ENCODE measurements at regions not wholly inside any gene's neighbourhood (a gene's known extent, or its start where the extent isn't known, plus 50 kb on each side); places are given as distances from the start of the nearest gene placed in this dataset.
"Not testable (repeated sequence)": the region's sequence is repeated elsewhere in the genome, so short reads cannot be mapped to it uniquely, and the experiment has no call there.

GRCh38 chr9:81814794-81815464 is 113.3 kb upstream of the SPATA31D4 start:
- DNase-seq, result peak; percentile 91

GRCh38 chr9:81815781-81816180 is 112.4 kb upstream of the SPATA31D4 start:
- no peak for DNase-seq

- DNase-seq, result no peak
These were observed 109.1 kb upstream of the SPATA31D4 start for GRCh38 chr9:81819155-81819554.

- DNase-seq, result no peak
These were observed 108.2 kb upstream of the SPATA31D4 start for GRCh38 chr9:81819859-81820546.

GRCh38 chr9:81822301-81822865 is 105.8 kb upstream of the SPATA31D4 start:
- no peak for DNase-seq

GRCh38 chr9:81822967-81823366 is 105.3 kb upstream of the SPATA31D4 start:
- no peak for DNase-seq

- DNase-seq, result no peak
These were observed 104.3 kb upstream of the SPATA31D4 start for GRCh38 chr9:81823672-81824554.

- DNase-seq, result no peak
These were observed 103.2 kb upstream of the SPATA31D4 start for GRCh38 chr9:81824802-81825730.

- DNase-seq, result no peak
These were observed 102.2 kb upstream of the SPATA31D4 start for GRCh38 chr9:81825846-81826516.

GRCh38 chr9:81826517-81826906 is 101.7 kb upstream of the SPATA31D4 start:
- peak; percentile 86 for DNase-seq

- DNase-seq, result no peak
These were observed 100.5 kb upstream of the SPATA31D4 start for GRCh38 chr9:81827616-81828296.

- no peak for DNase-seq
These were observed 98.9 kb upstream of the SPATA31D4 start for GRCh38 chr9:81829195-81829882.

- DNase-seq, result not testable (repeated sequence)
These were observed 97.8 kb upstream of the SPATA31D4 start for GRCh38 chr9:81830431-81830830.

- no peak for DNase-seq
These were observed 95.5 kb upstream of the SPATA31D4 start for GRCh38 chr9:81832571-81833285.

GRCh38 chr9:81833563-81834345 is 94.5 kb upstream of the SPATA31D4 start:
- no peak for DNase-seq

- no peak for DNase-seq
These were observed 86.9 kb upstream of the SPATA31D4 start for GRCh38 chr9:81841333-81841732.

GRCh38 chr9:81844131-81844567 is 84.1 kb upstream of the SPATA31D4 start:
- DNase-seq, result no peak

- DNase-seq, result peak; percentile 50
These were observed 80.9 kb upstream of the SPATA31D4 start for GRCh38 chr9:81847181-81847915.
